BJ (cell line): ENCODE measurements at regions not wholly inside any gene's neighbourhood (a gene's known extent, or its start where the extent isn't known, plus 50 kb on each side); places are given as distances from the start of the nearest gene placed in this dataset.

ENCODE experiments used
- CTCF ChIA-PET: fragments of 350-600 bp; formaldehyde crosslinking; extraction: SDS; loops from one replicate; lab custom pipeline; 2021; ENCODE audit warnings: antibody characterized with exemption, inconsistent platforms; lab: Yijun Ruan, JAX
- POLR2A ChIA-PET: fragments of 300-600 bp; sonication (Branson Sonifier 250); formaldehyde crosslinking; extraction: SDS; loops from one replicate; lab custom pipeline; 2021; ENCODE audit warnings: antibody characterized with exemption; lab: Charles Lee
- DNase-seq: peaks from one replicate; pipeline ENCODE4 v3.0.0-alpha.2; 2011; ENCODE audit warnings: low read depth
- H3K27me3 ChIP-seq: 2 replicates; pipeline ENCODE4 v1.6.0; 2011; ENCODE audit warnings: low read length; ENCODE audit not compliant: control insufficient read depth, insufficient read depth
- H3K36me3 ChIP-seq: 2 replicates; pipeline ENCODE4 v1.5.1; 2011; ENCODE audit warnings: low read length; ENCODE audit not compliant: control insufficient read depth, insufficient read depth
- H3K4me3 ChIP-seq: 2 replicates; pipeline ENCODE4 v1.5.1; 2011; ENCODE audit warnings: low read depth, mild to moderate bottlenecking, control low read depth, low read length
- TF ChIP-seq, protein P1 (sequence below): IDR thresholded peaks from 2 replicates; pipeline ENCODE4 v1.5.1; 2011; ENCODE audit warnings: low read depth, mild to moderate bottlenecking, control low read depth, inconsistent platforms, low read length, moderate library complexity; ENCODE audit not compliant: insufficient read depth

DNA sequence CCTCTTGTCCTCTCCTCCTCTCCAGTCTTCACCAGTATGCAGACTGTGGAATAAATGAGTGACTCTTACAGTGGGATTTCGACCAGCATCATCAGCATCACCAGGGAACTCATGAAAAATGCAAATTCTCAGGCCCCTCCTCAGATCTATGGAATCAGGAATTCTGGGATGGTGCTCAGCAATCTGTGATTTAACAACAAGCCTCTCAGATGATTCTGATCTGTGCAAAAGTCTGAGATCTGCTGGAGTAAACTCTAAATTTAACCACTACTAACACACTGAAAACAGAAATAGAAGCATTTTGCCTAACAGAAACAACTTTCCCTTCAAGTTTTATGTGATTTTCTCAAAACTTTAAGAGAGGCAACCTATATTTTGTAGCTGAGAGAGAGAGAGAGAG lies 124.8 kb upstream of the FAM3C start:
- H3K4me3 ChIP-seq: no peak overlapping the region
- no peaks in the 10 kb centered on the region for H3K36me3 ChIP-seq
- TF ChIP-seq, protein P1, sequence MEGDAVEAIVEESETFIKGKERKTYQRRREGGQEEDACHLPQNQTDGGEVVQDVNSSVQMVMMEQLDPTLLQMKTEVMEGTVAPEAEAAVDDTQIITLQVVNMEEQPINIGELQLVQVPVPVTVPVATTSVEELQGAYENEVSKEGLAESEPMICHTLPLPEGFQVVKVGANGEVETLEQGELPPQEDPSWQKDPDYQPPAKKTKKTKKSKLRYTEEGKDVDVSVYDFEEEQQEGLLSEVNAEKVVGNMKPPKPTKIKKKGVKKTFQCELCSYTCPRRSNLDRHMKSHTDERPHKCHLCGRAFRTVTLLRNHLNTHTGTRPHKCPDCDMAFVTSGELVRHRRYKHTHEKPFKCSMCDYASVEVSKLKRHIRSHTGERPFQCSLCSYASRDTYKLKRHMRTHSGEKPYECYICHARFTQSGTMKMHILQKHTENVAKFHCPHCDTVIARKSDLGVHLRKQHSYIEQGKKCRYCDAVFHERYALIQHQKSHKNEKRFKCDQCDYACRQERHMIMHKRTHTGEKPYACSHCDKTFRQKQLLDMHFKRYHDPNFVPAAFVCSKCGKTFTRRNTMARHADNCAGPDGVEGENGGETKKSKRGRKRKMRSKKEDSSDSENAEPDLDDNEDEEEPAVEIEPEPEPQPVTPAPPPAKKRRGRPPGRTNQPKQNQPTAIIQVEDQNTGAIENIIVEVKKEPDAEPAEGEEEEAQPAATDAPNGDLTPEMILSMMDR: no peak
- no peak for DNase-seq
- ChIA-PET CTCF (no interaction called here), POLR2A (no interaction called here)
- 0 out of 2 replicates have a peak, but pooled peaks cover 2% of the 10 kb centered on the region for H3K27me3 ChIP-seq

DNA sequence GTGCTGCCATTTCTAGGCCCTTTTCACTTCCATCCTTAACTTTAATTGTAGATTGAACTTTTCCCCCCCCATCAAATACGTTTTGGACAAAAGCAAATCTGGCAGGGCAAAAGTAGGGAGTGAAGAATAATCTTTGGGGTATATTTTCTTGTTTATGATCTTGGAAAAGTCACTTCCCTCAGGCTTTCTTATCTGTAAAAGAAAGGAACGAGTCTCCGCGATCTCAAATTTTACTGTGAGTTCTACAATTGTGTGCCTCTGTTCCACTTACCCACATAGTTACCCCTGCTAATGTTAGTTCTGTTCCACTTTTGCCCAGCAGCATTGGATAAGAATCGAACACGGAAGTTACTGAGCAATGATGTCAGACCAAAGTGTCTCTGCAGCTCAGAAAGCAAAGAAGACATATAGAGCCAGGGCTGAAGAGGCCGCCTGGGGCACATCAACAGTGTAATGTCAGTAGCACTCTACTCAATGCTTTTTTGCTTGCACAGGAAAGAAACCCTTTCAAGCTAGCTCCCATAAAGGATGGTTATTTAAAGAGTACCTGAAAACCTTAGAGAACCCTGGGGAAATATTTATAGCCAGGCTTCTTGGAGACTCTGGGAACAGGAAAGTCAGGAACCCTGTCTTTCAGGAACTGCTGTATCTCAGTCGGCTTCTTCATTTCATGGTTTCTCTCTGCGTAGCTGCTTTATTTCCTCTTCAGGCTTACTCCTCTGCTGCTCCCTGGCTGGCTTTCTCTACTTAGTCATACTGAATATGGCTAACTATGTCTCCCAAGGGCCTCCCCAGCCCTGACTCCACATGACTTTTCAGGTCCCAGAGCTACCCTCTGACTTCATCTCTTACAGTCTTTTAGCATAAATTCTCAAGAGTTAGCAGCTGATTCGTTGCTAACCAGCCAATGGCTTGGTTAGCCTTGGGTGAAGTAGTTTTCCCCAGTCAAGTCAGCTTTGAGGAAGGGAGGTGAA lies 123.7 kb upstream of the FAM3C start:
- TF ChIP-seq, protein P1: no peak
- POLR2A ChIA-PET: no interaction called here
- CTCF ChIA-PET: interaction anchor here (1.0 kb wide), 2 partner anchors 40 to 136 kb away, joined by 3 to 4 read pairs; no protein-coding TSS in a partner anchor
- Histone ChIP-seq H3K27me3 (0 out of 2 replicates have a peak, but pooled peaks cover 2% of the 10 kb centered on the region), H3K36me3 (no peaks in the 10 kb centered on the region), H3K4me3 (no peak overlapping the region)
- DNase-seq: no peak

DNA sequence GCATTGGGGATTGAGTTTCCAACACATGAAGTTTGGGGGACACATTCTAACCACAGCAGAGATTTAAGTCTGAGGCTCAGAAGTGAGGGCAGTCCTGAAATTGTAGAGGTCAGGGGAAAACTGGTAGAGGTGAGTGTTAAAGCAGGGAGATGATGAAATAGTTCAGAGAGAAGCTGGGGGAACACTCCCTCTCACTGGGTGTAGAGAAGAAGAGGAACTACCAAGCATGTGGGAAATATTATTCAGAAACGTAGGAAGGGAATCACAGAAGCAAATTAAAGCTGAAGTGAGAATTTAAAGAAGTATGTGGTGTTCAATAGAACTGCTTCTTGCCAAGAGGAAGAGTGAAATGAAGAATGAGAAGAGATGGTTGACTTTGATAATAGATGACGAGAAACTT lies 121.5 kb upstream of the FAM3C start:
- CTCF ChIA-PET: interaction anchor here (0.9 to 1.4 kb wide), 2 partner anchors 32 to 144 kb away, joined by 3 to 4 read pairs; no protein-coding TSS in a partner anchor
- TF ChIP-seq, protein P1: no peak
- POLR2A ChIA-PET: no interaction called here
- DNase-seq: no peak
- H3K4me3 ChIP-seq: no peak overlapping the region
- H3K27me3 ChIP-seq: 0 out of 2 replicates have a peak, but pooled peaks cover 2% of the 10 kb centered on the region
- H3K36me3 ChIP-seq: no peaks in the 10 kb centered on the region

DNA sequence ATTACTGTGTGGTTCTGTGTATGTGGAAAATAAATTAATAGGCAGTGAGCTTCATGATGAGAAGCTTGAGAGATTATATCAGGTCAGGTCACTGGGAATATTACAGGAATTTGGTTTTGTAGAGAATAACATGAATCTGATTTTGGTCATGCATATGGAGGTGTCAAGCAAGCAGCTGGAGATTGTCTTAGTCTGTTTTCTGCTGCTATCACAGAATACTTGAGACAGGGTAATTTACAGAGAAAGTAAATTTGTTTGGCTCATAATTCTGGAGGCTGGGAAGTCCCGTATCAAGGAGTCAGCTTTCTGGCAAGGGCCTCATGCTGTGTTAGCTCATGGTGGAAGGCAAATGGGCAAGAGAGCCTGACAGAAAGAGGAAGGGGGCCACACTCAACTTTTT lies 120.7 kb upstream of the FAM3C start:
- no peak for DNase-seq
- ChIA-PET CTCF (interaction anchor here (0.6 to 1.4 kb wide), 4 partner anchors 31 to 153 kb away, joined by 3 to 4 read pairs (median 4); partner anchors contain the start of gene FAM3C), POLR2A (no interaction called here)
- H3K36me3 ChIP-seq: no peaks in the 10 kb centered on the region
- H3K27me3 ChIP-seq: no peaks in the 10 kb centered on the region
- TF ChIP-seq, protein P1: no peak
- H3K4me3 ChIP-seq: no peak overlapping the region

DNA sequence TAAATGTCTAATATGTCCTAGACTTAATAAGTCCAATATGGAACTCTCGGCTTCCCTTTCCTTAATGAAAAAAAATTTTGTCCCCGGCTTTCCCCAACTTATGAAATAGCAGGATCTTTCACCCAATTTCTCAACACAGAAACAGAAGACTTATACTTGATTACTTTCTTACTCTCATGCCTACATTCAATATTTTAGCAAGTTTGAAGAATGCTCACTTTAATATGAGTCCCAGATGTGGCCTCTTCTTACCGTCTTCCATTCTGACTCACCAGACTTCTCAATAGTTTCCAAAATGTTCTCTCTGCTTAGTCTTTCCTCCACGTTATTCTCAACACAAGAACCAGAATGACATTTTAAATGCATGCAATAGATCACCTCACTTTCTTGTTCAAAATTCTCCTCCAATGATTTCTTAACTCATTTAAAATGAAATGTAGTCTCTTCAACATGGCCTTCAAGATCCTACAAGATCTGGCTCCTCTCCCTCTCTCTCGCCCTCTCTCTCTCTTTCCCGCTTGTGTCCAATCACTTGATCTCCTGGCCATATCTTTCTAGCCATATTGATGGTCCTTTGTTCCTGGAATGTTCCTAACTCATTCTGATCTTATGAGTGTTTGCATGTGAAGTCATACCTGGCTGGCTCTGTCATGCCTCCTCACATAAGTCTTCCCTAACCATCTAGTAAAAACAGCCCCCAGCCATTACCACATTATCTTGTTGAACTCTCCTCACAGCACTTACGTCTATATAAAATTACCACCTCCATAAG lies 119.7 kb upstream of the FAM3C start:
- CTCF ChIA-PET: interaction anchor here (1.1 to 1.4 kb wide), 2 partner anchors 30 to 119 kb away, joined by 3 to 4 read pairs; partner anchors contain the start of gene FAM3C

More for the DNA sequence above, 119.7 kb upstream of the FAM3C start:
- POLR2A ChIA-PET: no interaction called here
- Histone ChIP-seq H3K4me3 (no peak overlapping the region), H3K36me3 (no peaks in the 10 kb centered on the region), H3K27me3 (no peaks in the 10 kb centered on the region)
- DNase-seq: peak; percentile 58
- TF ChIP-seq, protein P1: no peak
